Astrocyte of the spinal cord (primary cell): ENCODE measurements at regions not wholly inside any gene's neighbourhood (a gene's known extent, or its start where the extent isn't known, plus 50 kb on each side); places are given as distances from the start of the nearest gene placed in this dataset.
"Not testable (repeated sequence)": the region's sequence is repeated elsewhere in the genome, so short reads cannot be mapped to it uniquely, and the experiment has no call there.

ENCODE experiments used
- DNase-seq: peaks from one replicate; pipeline ENCODE4 v3.0.0; 2011; ENCODE audit warnings: low read depth, low spot score
- H3K4me3 ChIP-seq: 2 replicates; pipeline ENCODE4 v1.5.1; 2011; ENCODE audit warnings: low read depth, mild to moderate bottlenecking, low read length, moderate library complexity
- in situ Hi-C: cut with HindIII; loops from 2 replicates; pipeline ENCODE4 v1.10.0; 2017; ENCODE audit warnings: low sequenced_read_pairs
- TF ChIP-seq, protein P1 (sequence below): IDR thresholded peaks from 2 replicates; pipeline ENCODE4 v1.5.1; 2012; ENCODE audit warnings: low read depth, mild to moderate bottlenecking, low read length, inconsistent platforms

- no peak overlapping the region for H3K4me3 ChIP-seq
- TF ChIP-seq, protein P1, sequence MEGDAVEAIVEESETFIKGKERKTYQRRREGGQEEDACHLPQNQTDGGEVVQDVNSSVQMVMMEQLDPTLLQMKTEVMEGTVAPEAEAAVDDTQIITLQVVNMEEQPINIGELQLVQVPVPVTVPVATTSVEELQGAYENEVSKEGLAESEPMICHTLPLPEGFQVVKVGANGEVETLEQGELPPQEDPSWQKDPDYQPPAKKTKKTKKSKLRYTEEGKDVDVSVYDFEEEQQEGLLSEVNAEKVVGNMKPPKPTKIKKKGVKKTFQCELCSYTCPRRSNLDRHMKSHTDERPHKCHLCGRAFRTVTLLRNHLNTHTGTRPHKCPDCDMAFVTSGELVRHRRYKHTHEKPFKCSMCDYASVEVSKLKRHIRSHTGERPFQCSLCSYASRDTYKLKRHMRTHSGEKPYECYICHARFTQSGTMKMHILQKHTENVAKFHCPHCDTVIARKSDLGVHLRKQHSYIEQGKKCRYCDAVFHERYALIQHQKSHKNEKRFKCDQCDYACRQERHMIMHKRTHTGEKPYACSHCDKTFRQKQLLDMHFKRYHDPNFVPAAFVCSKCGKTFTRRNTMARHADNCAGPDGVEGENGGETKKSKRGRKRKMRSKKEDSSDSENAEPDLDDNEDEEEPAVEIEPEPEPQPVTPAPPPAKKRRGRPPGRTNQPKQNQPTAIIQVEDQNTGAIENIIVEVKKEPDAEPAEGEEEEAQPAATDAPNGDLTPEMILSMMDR = no peak
- in situ Hi-C loops = no loop called here
- no peak for DNase-seq
Measured at GRCh38 chr15:30816430-30816829, 87.3 kb upstream of the FAN1 start.

DNA sequence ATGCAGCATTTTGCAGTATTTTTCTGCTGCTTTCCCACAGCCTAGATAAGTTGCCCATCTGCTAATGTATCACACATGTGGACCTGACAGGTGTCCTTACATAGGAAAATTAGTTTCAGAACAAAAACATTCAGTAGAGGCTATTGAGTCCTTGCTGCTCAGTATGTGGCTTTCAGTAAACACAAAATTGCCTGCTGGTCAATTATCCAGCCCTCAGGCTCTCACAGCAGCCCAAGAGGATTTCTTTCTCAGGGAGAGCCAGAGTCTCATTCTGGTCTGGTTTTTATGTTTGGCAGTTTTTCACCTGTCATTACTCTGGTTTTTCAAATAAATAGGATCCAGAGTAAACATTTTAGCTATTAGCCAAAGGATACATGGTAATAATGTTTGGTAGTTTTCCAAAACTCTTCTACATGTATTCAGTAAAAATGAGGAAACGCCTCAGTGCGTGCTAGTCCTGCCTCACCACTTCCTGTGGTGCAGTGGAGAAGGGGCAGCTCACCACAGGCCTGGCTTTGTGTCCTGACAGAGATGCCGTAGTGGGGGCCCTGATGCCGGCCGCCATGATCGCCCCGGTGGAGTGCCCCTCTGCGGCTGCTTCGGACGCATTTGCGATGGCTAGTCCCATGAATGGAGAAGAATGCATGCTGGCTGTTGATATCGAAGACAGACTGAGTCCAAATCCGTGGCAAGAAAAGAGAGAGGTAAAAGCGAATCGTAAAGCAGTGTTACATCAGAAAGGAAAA, 80.5 kb upstream of the FAN1 start:
- peak overlapping the region; percentile 53 for H3K4me3 ChIP-seq
- in situ Hi-C loops = not testable (repeated sequence)
- peak; percentile 62 for DNase-seq

DNA sequence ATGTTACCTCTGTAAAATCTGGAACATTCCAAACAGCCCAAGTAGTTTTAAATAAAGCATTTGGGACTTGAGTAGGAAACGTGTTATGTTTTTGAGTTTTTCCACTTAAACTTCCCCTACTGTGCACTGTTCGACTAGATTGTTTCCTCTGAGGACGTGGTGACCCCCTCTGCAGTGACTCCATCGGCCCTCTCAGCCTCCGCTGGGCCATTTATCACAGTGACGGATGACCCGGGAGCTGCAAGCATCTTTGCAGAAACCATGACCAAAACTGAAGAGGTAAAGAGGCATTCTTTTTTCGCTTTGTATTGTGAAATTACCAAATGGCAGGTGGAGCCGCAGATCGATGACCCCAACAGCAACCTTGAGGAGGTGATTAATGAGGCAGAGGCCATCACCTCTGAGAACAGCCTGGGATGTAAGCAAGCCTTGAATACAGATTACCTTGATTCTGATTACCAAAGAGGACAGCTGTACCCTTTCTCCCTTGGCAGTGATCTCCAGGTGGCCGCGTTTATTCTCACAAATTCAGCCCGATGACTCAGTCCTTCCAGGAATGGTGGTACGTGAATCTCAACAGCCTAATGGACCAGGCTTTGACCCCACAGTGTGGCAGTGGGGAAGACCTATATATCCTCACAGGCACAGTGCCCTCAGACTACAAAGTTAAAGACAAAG, 79.1 kb upstream of the FAN1 start:
- in situ Hi-C loops = no loop called here
- H3K4me3 ChIP-seq = peak overlapping the region; percentile 53
- TF ChIP-seq, protein P1 = no peak
- peak; percentile 17 for DNase-seq

- TF ChIP-seq, protein P1 = no peak
- H3K4me3 ChIP-seq = no peak overlapping the region
- in situ Hi-C loops = no loop called here
- DNase-seq = peak; percentile 3
Measured at GRCh38 chr15:30827625-30828303, 76.0 kb upstream of the FAN1 start.

GRCh38 chr15:30828304-30828639, 75.4 kb upstream of the FAN1 start:
- in situ Hi-C loops, H3K4me3 ChIP-seq: not testable (repeated sequence)
- DNase-seq = peak; percentile 40

DNA sequence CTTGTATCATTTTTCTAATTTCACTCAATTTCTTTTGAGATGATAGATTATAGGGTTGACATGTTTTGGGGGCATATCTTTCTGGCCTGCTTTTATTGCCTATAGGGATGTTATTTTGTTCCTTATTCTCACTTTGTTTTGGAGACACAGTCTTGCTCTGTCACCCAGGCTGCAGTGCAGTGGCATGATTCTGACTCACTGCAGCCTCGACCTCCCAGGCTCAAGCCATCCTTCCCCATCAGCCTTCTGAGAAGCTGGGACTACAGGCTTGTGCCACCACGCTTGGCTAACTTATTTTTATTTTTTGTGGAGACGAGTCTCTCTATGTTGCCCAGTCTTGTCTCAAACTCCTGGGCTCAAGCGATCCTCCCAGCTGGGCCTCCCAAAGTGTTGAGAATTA, 72.8 kb upstream of the FAN1 start:
- in situ Hi-C loops = no loop called here
- DNase-seq = no peak
- no peak overlapping the region for H3K4me3 ChIP-seq
- TF ChIP-seq, protein P1 = no peak

GRCh38 chr15:30833379-30833778, 70.3 kb upstream of the FAN1 start:
- DNase-seq, in situ Hi-C loops, H3K4me3 ChIP-seq: not testable (repeated sequence)

- DNase-seq, in situ Hi-C loops: not testable (repeated sequence)
Measured at GRCh38 chr15:30841639-30842038, 62.1 kb upstream of the FAN1 start.

DNA sequence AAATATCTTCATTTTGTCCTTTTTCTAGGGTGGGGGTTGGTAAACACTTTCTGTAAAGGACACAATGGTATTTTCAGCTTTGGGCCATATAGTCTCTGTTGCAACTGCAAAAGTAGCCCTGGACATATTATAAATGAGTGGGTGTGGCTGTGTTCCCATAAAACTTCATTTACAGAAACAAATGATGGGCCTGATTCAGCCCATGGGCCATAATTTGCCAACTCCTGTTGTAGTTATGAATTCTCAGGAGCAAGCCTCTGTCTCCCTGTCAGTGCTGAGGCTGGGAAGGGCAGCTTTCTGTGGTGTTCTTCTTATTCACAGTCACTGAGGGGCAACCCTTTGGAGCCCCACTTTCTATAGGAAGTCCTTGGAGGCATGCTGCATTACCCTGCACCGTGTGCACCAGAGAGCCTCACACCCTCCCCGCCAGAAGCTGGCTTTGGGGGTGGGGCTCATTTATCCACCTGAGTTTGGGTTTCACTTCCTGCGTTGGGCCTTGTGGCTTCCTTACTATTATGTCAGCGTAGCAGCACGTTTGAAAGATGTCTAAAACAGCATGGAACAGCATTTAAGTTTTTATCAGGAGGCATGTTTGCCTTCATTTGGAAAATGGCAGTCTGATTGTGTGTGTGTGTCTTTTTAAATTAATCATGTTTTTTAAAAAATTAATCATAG, 60.8 kb upstream of the FAN1 start:
- H3K4me3 ChIP-seq, DNase-seq, in situ Hi-C loops: not testable (repeated sequence)

More at GRCh38 chr15:30841639-30842038, 62.1 kb upstream of the FAN1 start:
- not testable (repeated sequence) for H3K4me3 ChIP-seq

DNA sequence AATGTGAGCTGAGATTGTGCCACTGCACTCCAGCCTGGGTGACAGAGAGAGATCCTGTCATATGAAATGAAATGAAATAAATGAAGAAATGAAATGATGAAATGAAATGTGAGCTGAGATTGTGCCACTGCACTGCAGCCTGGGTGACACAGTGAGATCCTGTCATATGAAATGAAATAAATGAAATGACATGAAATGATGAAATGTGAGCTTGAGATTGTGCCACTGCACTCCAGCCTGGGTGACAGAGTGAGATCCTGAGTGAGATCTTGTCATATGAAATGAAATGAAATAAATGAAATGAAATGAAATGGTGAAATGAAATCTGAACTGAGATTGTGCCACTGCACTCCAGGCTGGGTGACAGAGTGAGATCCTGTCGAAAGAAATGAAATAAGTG, 58.2 kb upstream of the FAN1 start:
- H3K4me3 ChIP-seq, DNase-seq, in situ Hi-C loops: not testable (repeated sequence)
